HepG2 (cell line): ENCODE measurements at regions not wholly inside any gene's neighbourhood (a gene's known extent, or its start where the extent isn't known, plus 50 kb on each side); places are given as distances from the start of the nearest gene placed in this dataset.

Source experiments
- ATAC-seq: fragments of 200-7000 bp; cut with Tn5 transposase; 3 replicates; pipeline ENCODE4 v1.9.1; 2020; ENCODE audit warnings: mild to moderate bottlenecking, moderate library complexity
- BruUV-seq: library from RNA; stranded (reverse); fragments of 400-500 nt; replicated peaks from 2 replicates; lab custom pipeline; 2021; lab: Mats Ljungman, UMichigan
- CTCF ChIA-PET: fragments of 300-600 bp; formaldehyde crosslinking; extraction: SDS; loops from one replicate; lab custom pipeline; 2021; ENCODE audit warnings: low total read pairs, inconsistent platforms, low intra/inter-chr PET ratio; lab: Yijun Ruan, JAX
- POLR2A ChIA-PET: fragments of 350-600 bp; sonication (Branson Sonifier 250); formaldehyde crosslinking; loops from one replicate; lab custom pipeline; 2020; ENCODE audit warnings: antibody characterized with exemption, inconsistent platforms; lab: Yijun Ruan, JAX
- DNase-seq: peaks from one replicate; pipeline ENCODE4 v3.0.0-alpha.2; 2015; ENCODE audit warnings: low spot score
- FAIRE-seq: peaks from 3 replicates; lab custom pipeline; 2011; peaks lifted over from hg19 to GRCh38; lab: Jason Lieb, UNC
- H2AFZ ChIP-seq: one replicate; pipeline ENCODE4 v1.6.1; 2011; ENCODE audit warnings: low read length, inconsistent platforms
- H3K27ac ChIP-seq: fragments of 300-600 bp; 3 replicates; pipeline ENCODE4 v1.8.0; 2011; ENCODE audit warnings: mixed run types, mild to moderate bottlenecking, mixed read lengths, low read length, inconsistent platforms; ENCODE audit not compliant: insufficient read depth; ENCODE audit errors: extremely low read length
- H3K27me3 ChIP-seq, 2 experiments: fragments of 200-600 bp in 1 of 2; 2 replicates in 1 of 2; 3 replicates in 1 of 2; pipeline versions ENCODE4 v1.6.0 to v1.8.0; 2011; ENCODE audit warnings: low read length in 2 of 2, mild to moderate bottlenecking in 2 of 2, moderate library complexity in 2 of 2, inconsistent platforms in 1 of 2; ENCODE audit not compliant: insufficient read depth in 2 of 2, control insufficient read depth in 1 of 2
- H3K36me3 ChIP-seq, 2 experiments: fragments of 200-600 bp in 1 of 2; replicated peaks in 1 of 2; 2 replicates in 1 of 2; 3 replicates in 1 of 2; pipeline versions ENCODE4 v1.5.1 to v1.8.0; 2011; ENCODE audit warnings: low read length in 2 of 2, inconsistent platforms in 1 of 2; ENCODE audit not compliant: insufficient read depth in 2 of 2, control insufficient read depth in 1 of 2
- H3K4me1 ChIP-seq: 2 replicates; pipeline ENCODE4 v1.5.1; 2012; ENCODE audit warnings: low read length, inconsistent platforms; ENCODE audit not compliant: insufficient read depth
- H3K4me2 ChIP-seq: 2 replicates; pipeline ENCODE4 v1.6.0; 2011; ENCODE audit warnings: low read depth, low read length, inconsistent platforms
- H3K4me3 ChIP-seq, 3 experiments: fragments of 200-600 bp in 1 of 3; sonication (generic), shearing (Covaris generic) in 1 of 3; replicated peaks in 1 of 3; 2 replicates each; pipeline ENCODE4 v1.5.1; 2011 to 2016; ENCODE audit warnings: low read length in 3 of 3, inconsistent platforms in 2 of 3, low read depth in 2 of 3, mild to moderate bottlenecking in 2 of 3, control low read depth in 1 of 3, mixed read lengths in 1 of 3; ENCODE audit not compliant: insufficient read depth in 1 of 3
- H3K79me2 ChIP-seq: one replicate; pipeline ENCODE4 v1.6.1; 2011; ENCODE audit warnings: low read length, inconsistent platforms; ENCODE audit not compliant: insufficient read depth
- H3K9ac ChIP-seq: 2 replicates; pipeline ENCODE4 v1.6.0; 2011; ENCODE audit warnings: mild to moderate bottlenecking, low read depth, low read length, inconsistent platforms; ENCODE audit not compliant: insufficient read depth
- H3K9me3 ChIP-seq: 2 replicates; pipeline ENCODE4 v1.5.1; 2012; ENCODE audit warnings: mild to moderate bottlenecking, low read length
- H4K20me1 ChIP-seq: 2 replicates; pipeline ENCODE4 v1.6.0; 2011; ENCODE audit warnings: inconsistent platforms, mild to moderate bottlenecking, low read length, moderate library complexity; ENCODE audit not compliant: insufficient read depth
- DNMT1 ChIP-seq: sonication (generic); formaldehyde crosslinking; IDR thresholded peaks from 2 replicates; pipeline ENCODE4 v1.5.1; 2020; ENCODE audit warnings: mild to moderate bottlenecking, missing genetic modification reagents
- MTF1 ChIP-seq: sonication (generic); formaldehyde crosslinking; IDR thresholded peaks from 2 replicates; pipeline ENCODE4 v1.5.0; 2020; ENCODE audit warnings: missing genetic modification reagents
- PRDM15 ChIP-seq: sonication (generic); formaldehyde crosslinking; IDR thresholded peaks from 2 replicates; pipeline ENCODE4 v1.4.0; 2020; ENCODE audit warnings: missing genetic modification reagents
- RAD51 ChIP-seq: fragments of 450-650 bp; IDR thresholded peaks from 2 replicates; pipeline ENCODE4 v1.6.1; 2016; ENCODE audit warnings: borderline replicate concordance
- REPIN1 ChIP-seq: sonication (generic); formaldehyde crosslinking; IDR thresholded peaks from 2 replicates; pipeline ENCODE4 v1.8.0; 2022; ENCODE audit warnings: missing genetic modification reagents, low read depth, mild to moderate bottlenecking, borderline replicate concordance
- SOX5 ChIP-seq: IDR thresholded peaks from 2 replicates; pipeline ENCODE4 v1.6.1; 2016; ENCODE audit warnings: borderline replicate concordance
- THAP9 ChIP-seq: sonication (generic); formaldehyde crosslinking; IDR thresholded peaks from 2 replicates; pipeline ENCODE4; 2020; ENCODE audit warnings: missing genetic modification reagents, mild to moderate bottlenecking, borderline replicate concordance
- ZBTB21 ChIP-seq: sonication (generic); formaldehyde crosslinking; IDR thresholded peaks from 2 replicates; pipeline ENCODE4 v1.4.0; 2020; ENCODE audit warnings: missing genetic modification reagents
- ZNF501 ChIP-seq: sonication (generic); formaldehyde crosslinking; IDR thresholded peaks from 2 replicates; pipeline ENCODE4 v1.5.1; 2020; ENCODE audit warnings: mild to moderate bottlenecking, moderate library complexity, missing genetic modification reagents
- ZNF558 ChIP-seq: sonication (generic); formaldehyde crosslinking; IDR thresholded peaks from 2 replicates; pipeline ENCODE4 v1.9.0; 2022; ENCODE audit warnings: mild to moderate bottlenecking, missing genetic modification reagents, borderline replicate concordance
- ZNF563 ChIP-seq: sonication (generic); formaldehyde crosslinking; IDR thresholded peaks from 2 replicates; pipeline ENCODE4 v1.8.0; 2022; ENCODE audit warnings: mild to moderate bottlenecking, moderate library complexity, missing genetic modification reagents
- ZNF639 ChIP-seq: conservative IDR thresholded peaks from 2 replicates; pipeline ENCODE4 v1.6.1; 2018; ENCODE audit warnings: missing genetic modification reagents
- ZNF687 ChIP-seq: sonication (generic); formaldehyde crosslinking; IDR thresholded peaks from 2 replicates; pipeline ENCODE4 v1.5.1; 2020; ENCODE audit warnings: mild to moderate bottlenecking, missing genetic modification reagents, moderate library complexity
- WGBS: methylation state at CpG from one replicate; pipeline ENCODE4 v1.1.6; 2017; ENCODE audit warnings: low lambda C conversion rate; 5-methylcytosine and 5-hydroxymethylcytosine counted together
- in situ Hi-C: cut with HindIII; loops from 2 replicates; pipeline ENCODE4 v1.10.0; 2017; ENCODE audit warnings: low pct_unique_long_range_greater_than_20kb; ENCODE audit not compliant: extremely low pct_ligation_motif_present
- intact Hi-C: fragments of 100-400 bp; cut with micrococcal nuclease; formaldehyde crosslinking; loops from one replicate; pipeline ENCODE4 v1.10.0; 2022; ENCODE audit not compliant: unreplicated experiment

- POLR2A ChIA-PET = no interaction called here
- CTCF ChIA-PET = no interaction called here
- ATAC-seq = no peak
- no peaks in the 10 kb centered on the region; the same call in 1 of the 2 replicates for H3K9me3 ChIP-seq
- H3K4me1 ChIP-seq = no peaks in the 10 kb centered on the region
- in situ Hi-C loops (no loop called here), intact Hi-C loops (no loop called here)
- no peaks in the 10 kb centered on the region for H3K79me2 ChIP-seq
- 0% methylated on average over 2 of the region's 2 CpGs for WGBS
- BruUV-seq = no TSS peak
- H3K4me2 ChIP-seq = no peak overlapping the region
- no peaks in the 10 kb centered on the region for H3K27me3 ChIP-seq
- no peak overlapping the region for H3K9ac ChIP-seq
- no peak overlapping the region for H2AFZ ChIP-seq
- H3K27ac ChIP-seq = no peak overlapping the region
- no peak overlapping the region for H3K4me3 ChIP-seq
- FAIRE-seq = no peak
- no peak for TF ChIP-seq PRDM15 (CRISPR knock-in tag)
- TF ChIP-seq REPIN1 (CRISPR knock-in tag) = no peak
- TF ChIP-seq MTF1 (CRISPR knock-in tag) = no peak
- TF ChIP-seq ZNF639 (CRISPR knock-in tag) = no peak
- no peak for TF ChIP-seq ZNF558 (CRISPR knock-in tag)
- TF ChIP-seq ZNF687 = no peak
- TF ChIP-seq RAD51 = no peak
- TF ChIP-seq ZBTB21 (CRISPR knock-in tag) = no peak
- TF ChIP-seq ZNF563 (CRISPR knock-in tag) = no peak
- no peak for TF ChIP-seq SOX5 (CRISPR knock-in tag)
- no peak for TF ChIP-seq THAP9 (CRISPR knock-in tag)
- TF ChIP-seq DNMT1 (CRISPR knock-in tag) = no peak
- TF ChIP-seq ZNF501 (CRISPR knock-in tag) = no peak
- no peak for DNase-seq
- no peaks in the 10 kb centered on the region for H4K20me1 ChIP-seq
- no peaks in the 10 kb centered on the region for H3K36me3 ChIP-seq
Observed at GRCh38 chr11:92162776-92163175, 61.8 kb upstream of the FAT3 start.
